OCI-LY3 (cell line): ENCODE measurements at regions not wholly inside any gene's neighbourhood (a gene's known extent, or its start where the extent isn't known, plus 50 kb on each side); places are given as distances from the start of the nearest gene placed in this dataset.

Experiments used
- H2AFZ ChIP-seq: fragments of 200-600, 300-600 bp; shearing (Covaris generic); 2 replicates; pipeline ENCODE4 v1.6.0; 2014; ENCODE audit warnings: antibody characterized with exemption, low read depth, low read length
- H3K27ac ChIP-seq: fragments of 200-600, 300-600 bp; sonication (generic); 2 replicates; pipeline ENCODE4 v1.5.1; 2014; ENCODE audit warnings: mild to moderate bottlenecking, low read length, moderate library complexity, mixed read lengths
- H3K27me3 ChIP-seq: fragments of 200-600, 300-600 bp; sonication (generic); 2 replicates; pipeline ENCODE4 v1.6.1; 2014; ENCODE audit warnings: low read depth, low read length, mixed read lengths
- H3K36me3 ChIP-seq: fragments of 200-600, 300-600 bp; sonication (generic); replicated peaks from 2 replicates; pipeline ENCODE3; 2014; ENCODE audit warnings: low read depth, low read length, mixed read lengths
- H3K4me1 ChIP-seq: fragments of 300-600, 200-600 bp; sonication (generic); 2 replicates; pipeline ENCODE4 v1.6.1; 2014; ENCODE audit warnings: low read length, mixed read lengths
- H3K4me2 ChIP-seq: fragments of 200-600, 300-600 bp; sonication (generic); 2 replicates; pipeline ENCODE4 v1.6.1; 2014; ENCODE audit warnings: low read length, mixed read lengths
- H3K4me3 ChIP-seq: fragments of 300-600, 200-600 bp; sonication (generic); 2 replicates; pipeline ENCODE4 v1.5.1; 2014; ENCODE audit warnings: antibody characterized with exemption, mild to moderate bottlenecking, low read length, moderate library complexity
- H3K79me2 ChIP-seq: fragments of 300-600, 200-600 bp; shearing (Covaris generic); 2 replicates; pipeline ENCODE4 v1.6.1; 2014; ENCODE audit warnings: mild to moderate bottlenecking, low read length, mixed read lengths
- H3K9ac ChIP-seq: fragments of 300-600, 200-600 bp; shearing (Covaris generic); 2 replicates; pipeline ENCODE4 v1.6.0; 2014; ENCODE audit warnings: mild to moderate bottlenecking, low read length, moderate library complexity
- H3K9me3 ChIP-seq: fragments of 200-600, 300-600 bp; shearing (Covaris generic); 2 replicates; pipeline ENCODE4 v1.6.1; 2014; ENCODE audit warnings: low read length, mixed read lengths; ENCODE audit not compliant: insufficient read depth
- H4K20me1 ChIP-seq: fragments of 200-600, 300-600 bp; sonication (generic); 2 replicates; pipeline ENCODE4 v1.6.1; 2016; ENCODE audit warnings: low read length, mixed read lengths; ENCODE audit not compliant: insufficient read depth
- EZH2phosphoT487 ChIP-seq: fragments of 200-600 bp; shearing (Covaris generic); IDR thresholded peaks from 2 replicates; pipeline ENCODE4 v1.6.1; 2018; ENCODE audit warnings: antibody characterized with exemption, mixed run types, low read depth
- TF ChIP-seq, protein P1 (sequence below): fragments of 200-600, 300-600 bp; sonication (generic); IDR thresholded peaks from 2 replicates; pipeline ENCODE4 v1.5.1; 2014; ENCODE audit warnings: antibody characterized with exemption, low read length, low read depth

- TF ChIP-seq, protein P1, sequence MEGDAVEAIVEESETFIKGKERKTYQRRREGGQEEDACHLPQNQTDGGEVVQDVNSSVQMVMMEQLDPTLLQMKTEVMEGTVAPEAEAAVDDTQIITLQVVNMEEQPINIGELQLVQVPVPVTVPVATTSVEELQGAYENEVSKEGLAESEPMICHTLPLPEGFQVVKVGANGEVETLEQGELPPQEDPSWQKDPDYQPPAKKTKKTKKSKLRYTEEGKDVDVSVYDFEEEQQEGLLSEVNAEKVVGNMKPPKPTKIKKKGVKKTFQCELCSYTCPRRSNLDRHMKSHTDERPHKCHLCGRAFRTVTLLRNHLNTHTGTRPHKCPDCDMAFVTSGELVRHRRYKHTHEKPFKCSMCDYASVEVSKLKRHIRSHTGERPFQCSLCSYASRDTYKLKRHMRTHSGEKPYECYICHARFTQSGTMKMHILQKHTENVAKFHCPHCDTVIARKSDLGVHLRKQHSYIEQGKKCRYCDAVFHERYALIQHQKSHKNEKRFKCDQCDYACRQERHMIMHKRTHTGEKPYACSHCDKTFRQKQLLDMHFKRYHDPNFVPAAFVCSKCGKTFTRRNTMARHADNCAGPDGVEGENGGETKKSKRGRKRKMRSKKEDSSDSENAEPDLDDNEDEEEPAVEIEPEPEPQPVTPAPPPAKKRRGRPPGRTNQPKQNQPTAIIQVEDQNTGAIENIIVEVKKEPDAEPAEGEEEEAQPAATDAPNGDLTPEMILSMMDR = no peak
- TF ChIP-seq EZH2phosphoT487 = no peak
These were observed 1863.7 kb upstream of the RAG2 start for GRCh38 chr11:38461751-38462150.

GRCh38 chr11:38460896-38461295 lies 1862.9 kb upstream of the RAG2 start:
- no peaks in the 10 kb centered on the region for H3K4me1 ChIP-seq
- no peak overlapping the region for H3K27ac ChIP-seq
- H2AFZ ChIP-seq = no peak overlapping the region
- no peaks in the 10 kb centered on the region for H4K20me1 ChIP-seq
- no peaks in the 10 kb centered on the region for H3K27me3 ChIP-seq
- no peaks in the 10 kb centered on the region for H3K36me3 ChIP-seq
- H3K9ac ChIP-seq = no peak overlapping the region
- no peaks in the 10 kb centered on the region for H3K79me2 ChIP-seq
- H3K4me3 ChIP-seq = no peak overlapping the region
- no peak for TF ChIP-seq EZH2phosphoT487
- TF ChIP-seq, protein P1 = no peak
- no peaks in the 10 kb centered on the region for H3K9me3 ChIP-seq
- H3K4me2 ChIP-seq = no peak overlapping the region

More at GRCh38 chr11:38461751-38462150, 1863.7 kb upstream of the RAG2 start:
- H3K27me3 ChIP-seq = no peaks in the 10 kb centered on the region
- no peak overlapping the region for H3K9ac ChIP-seq
- no peak overlapping the region for H3K4me2 ChIP-seq
- H3K36me3 ChIP-seq = no peaks in the 10 kb centered on the region
- no peak overlapping the region for H3K27ac ChIP-seq
- no peaks in the 10 kb centered on the region for H3K4me1 ChIP-seq
- no peak overlapping the region for H2AFZ ChIP-seq
- no peak overlapping the region for H3K4me3 ChIP-seq
- no peaks in the 10 kb centered on the region for H3K79me2 ChIP-seq
- no peaks in the 10 kb centered on the region for H4K20me1 ChIP-seq
- H3K9me3 ChIP-seq = no peaks in the 10 kb centered on the region

DNA sequence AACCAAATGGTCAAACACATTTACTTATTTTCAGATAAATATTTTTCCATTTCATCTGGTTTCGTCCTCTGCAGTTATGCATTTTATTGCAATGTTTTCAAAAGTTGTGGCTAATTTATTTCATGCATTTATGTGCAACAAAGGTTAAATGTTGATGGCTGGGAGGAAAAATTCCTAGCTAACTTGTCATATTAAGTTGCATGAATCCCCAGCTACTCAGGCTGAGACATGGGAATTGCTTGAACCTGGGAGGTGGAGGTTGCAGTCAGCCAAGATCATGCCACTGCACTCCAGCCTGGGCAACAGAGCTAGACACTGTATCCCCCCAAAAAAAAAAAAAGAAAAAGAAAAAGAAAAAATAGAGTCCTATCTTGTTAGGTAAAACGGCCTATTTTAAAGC lies 1862.4 kb upstream of the RAG2 start:
- Histone ChIP-seq H3K79me2 (no peaks in the 10 kb centered on the region), H4K20me1 (no peaks in the 10 kb centered on the region), H3K9me3 (no peaks in the 10 kb centered on the region), H2AFZ (no peak overlapping the region), H3K4me2 (no peak overlapping the region), H3K4me1 (no peaks in the 10 kb centered on the region), H3K27me3 (no peaks in the 10 kb centered on the region), H3K36me3 (no peaks in the 10 kb centered on the region), H3K9ac (no peak overlapping the region), H3K27ac (no peak overlapping the region), H3K4me3 (no peak overlapping the region)
- TF ChIP-seq, protein P1 = no peak
- no peak for TF ChIP-seq EZH2phosphoT487

GRCh38 chr11:38456371-38456770 lies 1858.3 kb upstream of the RAG2 start:
- H4K20me1 ChIP-seq = no peaks in the 10 kb centered on the region

More at GRCh38 chr11:38456371-38456770, 1858.3 kb upstream of the RAG2 start:
- H3K4me3 ChIP-seq = no peak overlapping the region
- no peak overlapping the region for H3K27ac ChIP-seq
- H2AFZ ChIP-seq = no peak overlapping the region
- no peaks in the 10 kb centered on the region for H3K4me1 ChIP-seq
- H3K9ac ChIP-seq = no peak overlapping the region
- H3K27me3 ChIP-seq = no peaks in the 10 kb centered on the region
- H3K4me2 ChIP-seq = no peak overlapping the region
- TF ChIP-seq, protein P1 = no peak
- TF ChIP-seq EZH2phosphoT487 = no peak
- no peaks in the 10 kb centered on the region for H3K9me3 ChIP-seq
- H3K79me2 ChIP-seq = no peaks in the 10 kb centered on the region
- no peaks in the 10 kb centered on the region for H3K36me3 ChIP-seq
